ENCODE measurements at regions not wholly inside any gene's neighbourhood (a gene's known extent, or its start where the extent isn't known, plus 50 kb on each side); places are given as distances from the start of the nearest gene placed in this dataset.

DNA sequence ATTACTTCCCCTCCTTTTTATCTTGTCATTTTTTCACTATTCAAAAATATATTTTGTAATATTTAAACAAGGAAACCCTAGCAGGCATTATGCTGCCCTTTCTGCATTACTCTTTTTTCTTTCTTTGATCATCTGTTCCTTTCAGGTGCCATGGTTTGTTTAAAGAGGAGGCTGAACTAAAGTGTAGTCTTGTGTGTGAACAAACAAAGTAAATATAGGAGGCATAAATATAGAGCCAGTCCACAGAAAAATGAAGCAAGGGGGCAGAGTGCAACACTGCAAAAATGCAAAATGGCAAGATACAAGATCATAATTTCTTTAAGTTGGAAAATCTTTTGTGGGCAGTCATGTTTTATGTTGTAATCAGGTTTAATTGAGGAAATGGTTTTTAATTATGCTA lies 947.3 kb upstream of the COX7C start:
- DNase-seq: no peak

DNA sequence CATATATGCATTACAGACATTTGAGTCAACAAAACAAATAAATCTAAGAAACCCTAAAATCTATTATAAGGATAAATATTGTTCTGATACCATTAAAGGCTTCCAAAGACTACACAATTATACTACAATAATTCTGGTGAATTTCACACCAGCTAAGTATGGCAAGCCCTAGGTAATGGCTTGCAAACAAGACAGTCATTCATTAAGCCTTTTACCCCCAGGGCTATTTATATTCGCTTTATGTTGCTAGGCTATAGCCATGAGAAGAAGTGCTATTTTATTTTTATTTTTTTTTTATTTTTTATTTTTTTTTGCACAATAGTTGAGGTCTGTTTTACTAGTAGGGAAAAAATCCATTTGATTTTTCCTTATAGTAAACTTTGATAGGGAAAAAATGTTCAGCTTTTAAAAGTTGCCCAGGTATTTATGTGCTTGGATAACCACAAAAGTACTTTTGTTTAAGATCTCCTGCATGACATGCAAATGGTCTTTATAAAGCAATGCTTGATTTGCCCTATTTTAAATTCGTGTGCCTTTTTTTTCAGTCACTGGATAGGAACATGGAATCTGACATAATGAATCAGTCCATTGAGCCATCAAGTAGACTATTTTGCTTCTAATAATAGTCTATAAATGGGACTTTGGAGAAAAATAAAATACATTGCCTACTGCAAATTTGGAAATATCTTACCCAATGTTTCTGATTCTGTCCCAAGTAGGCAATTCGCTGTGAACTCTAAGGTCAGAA lies 946.3 kb upstream of the COX7C start:
- no peak for DNase-seq

DNA sequence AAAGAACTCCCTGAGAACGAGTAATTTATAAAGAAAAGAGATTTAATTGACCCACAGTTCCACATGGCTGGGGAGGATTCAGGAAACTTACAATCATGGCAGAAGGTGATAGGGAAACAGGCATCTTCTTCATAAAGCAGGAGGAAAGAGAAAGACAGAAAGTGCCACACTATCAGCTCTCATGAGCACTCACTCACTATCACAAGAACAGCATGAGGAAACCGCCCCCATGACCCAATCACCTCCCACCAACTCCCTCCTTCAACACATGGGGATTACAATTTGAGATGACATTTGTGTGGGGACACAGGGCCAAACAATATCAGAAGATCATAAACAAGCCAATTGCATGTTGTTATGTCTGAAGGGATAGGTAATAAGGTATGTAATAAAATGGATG lies 935.9 kb upstream of the COX7C start:
- DNase-seq: no peak

DNA sequence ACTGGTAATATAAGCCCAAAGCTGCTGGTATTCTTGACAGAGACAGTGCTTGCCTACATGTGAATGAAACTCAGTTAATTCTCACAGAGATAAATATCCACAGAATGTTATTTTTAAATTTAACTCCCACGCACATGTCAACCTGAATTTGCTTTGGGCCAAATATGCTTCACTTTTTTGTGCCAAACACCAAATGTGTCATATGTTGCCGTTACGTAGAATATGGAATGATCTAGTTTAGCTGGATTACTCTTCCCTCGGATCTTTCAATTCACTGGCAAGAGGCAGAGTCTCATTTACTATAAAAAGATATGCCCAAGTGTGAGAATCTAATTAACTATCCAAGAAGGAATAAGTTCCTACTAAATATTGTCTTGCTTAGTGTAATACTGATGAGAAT lies 933.4 kb upstream of the COX7C start:
- no peak for DNase-seq

DNA sequence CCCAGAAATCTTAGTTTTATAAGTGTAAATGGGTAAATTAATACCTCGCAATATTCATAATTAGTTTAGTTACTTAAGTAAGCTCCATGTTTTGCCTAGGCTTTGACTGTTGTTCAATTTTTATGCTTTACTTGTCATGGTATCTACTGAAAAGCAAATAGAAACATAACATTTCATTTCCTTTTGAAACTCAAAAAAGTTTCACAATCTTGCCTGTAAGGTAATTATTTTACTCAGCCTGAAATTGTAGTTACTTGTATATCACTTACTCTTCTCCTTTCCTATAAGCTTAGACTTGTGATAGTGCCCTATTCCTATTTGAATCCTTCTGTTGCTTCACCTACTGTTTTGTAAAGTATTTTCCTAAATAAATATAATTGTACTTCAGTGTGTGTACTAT lies 914.4 kb upstream of the COX7C start:
- DNase-seq: no peak

DNA sequence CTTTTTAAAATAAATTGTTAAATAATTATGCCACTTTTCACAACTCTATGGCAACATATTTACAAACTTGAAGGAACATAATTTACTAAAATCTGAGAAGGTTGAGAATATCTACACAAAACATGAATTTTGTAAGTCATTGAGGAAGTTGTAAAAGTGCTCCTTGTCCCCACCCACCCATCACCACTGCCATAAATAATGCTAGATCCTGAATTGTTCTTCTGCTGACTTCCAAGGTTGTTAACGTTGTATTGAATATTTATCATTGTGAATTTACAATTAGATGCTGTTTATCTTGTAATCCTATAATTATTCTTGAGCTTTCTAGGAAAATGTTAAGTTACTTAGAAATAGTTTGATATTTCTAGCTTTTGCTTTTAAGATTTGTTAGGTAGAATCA lies 908.0 kb upstream of the COX7C start:
- DNase-seq: no peak

DNA sequence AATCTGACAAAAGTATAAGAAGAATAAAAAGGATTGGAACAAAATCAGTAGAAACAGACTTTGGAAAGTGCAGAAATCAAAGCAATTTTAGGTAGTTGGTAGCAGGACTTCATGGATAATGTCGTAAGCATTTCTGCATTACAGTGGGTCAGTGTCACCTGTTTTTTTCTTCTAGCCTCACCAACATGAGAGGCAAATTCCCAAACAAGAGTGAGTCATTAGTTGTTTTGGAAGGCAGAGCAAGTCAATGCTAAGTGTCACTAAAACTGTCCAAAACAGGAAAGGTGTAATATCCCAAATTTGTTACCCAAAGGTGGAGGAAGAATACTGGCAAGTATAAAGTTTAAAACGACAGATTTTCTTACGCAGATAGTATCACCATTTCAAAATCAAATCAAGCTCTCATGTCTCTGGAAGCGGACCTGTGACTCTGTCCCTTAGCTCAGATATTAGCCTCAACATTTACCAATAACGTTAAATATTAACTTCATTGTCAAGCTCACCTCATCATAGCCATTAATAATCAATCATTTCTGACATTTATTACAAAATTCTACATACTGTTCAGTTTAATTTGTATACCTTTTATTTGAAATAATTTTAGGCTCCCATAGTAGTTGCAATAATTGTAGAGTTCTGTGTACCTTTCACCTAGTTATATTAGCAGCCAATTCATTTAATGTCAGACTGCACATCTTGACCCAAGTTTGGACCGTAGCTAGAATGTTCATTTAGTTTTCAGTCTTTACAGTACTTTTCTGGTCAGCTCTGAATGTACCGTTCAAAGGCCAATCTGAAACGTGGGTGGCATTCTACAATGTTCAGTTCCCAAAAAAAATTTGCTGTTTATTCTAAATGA lies 901.2 kb upstream of the COX7C start:
- DNase-seq: no peak

DNA sequence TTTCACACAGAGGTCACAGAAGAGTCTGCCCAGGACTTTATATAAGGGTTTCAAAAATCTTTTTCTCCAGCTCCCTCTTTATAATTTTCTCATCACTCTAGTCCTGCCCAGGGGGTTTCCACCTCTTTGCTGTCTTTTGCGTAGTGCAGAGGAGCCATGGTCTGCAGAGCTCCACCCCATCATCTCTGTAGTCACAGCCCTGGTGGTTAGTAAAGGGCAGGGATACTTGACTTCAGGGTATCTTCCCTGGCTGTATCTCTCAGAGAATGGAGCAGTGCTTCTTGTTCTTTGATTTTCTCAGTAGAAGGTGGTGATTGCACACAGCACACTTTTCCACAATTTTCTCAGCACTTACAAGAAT lies 900.6 kb upstream of the COX7C start:
- no peak for DNase-seq

DNA sequence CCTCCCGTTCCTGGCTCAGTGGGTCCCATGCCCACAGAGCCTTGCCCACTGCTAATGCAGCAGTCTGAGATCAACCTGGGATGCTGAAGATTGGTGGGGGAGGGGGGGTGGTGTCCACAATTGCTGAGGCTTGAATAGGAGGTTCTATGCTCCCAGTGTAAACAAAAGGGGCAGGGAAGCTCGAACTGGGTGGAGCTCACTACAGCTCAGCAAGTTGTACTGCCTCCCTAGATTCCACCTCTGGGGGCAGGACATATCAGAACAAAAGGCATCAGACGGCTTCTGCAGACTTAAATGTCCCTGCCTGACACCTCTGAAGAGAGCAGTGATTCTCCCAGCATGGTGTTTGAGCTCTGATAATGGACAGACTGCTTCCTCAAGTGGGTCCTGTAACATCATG lies 885.6 kb upstream of the COX7C start:
- no peak for DNase-seq

DNA sequence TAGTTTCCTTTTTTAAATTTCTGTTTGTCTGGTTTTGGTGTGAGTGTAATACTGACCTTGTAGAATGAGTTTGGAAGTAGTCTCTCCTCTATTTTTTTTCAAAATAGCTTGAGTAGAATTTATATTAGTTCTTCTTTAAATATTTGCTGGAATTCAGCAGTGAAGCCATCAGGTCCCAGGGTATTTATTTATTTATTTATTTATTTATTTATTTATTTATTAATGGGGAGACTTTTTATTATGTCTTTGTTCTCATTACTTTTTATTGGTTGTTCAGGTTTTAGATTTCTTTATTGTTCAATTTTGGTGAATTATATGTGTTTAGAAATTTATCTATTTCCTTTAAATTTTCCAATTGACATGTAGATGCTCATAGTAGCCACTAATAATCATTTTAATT lies 875.8 kb upstream of the COX7C start:
- DNase-seq: no peak

DNA sequence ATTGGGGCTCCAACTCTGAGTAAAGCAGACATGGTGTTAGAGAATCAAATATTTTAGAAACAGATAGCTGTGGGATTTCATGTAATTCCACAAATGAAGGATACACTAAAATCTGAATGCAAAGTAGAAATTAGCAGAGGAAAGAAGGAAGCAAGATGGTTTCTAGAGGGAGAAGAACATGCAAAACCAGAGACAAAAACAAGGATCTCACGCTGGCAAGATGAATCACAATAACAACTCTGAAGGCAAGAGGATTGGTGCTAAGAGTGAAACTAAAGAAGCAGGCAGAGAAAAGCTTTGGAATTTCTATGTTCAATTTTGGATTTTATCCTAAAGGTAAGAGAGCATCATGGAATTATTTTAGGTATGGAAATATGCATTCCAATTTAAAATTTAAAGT lies 857.2 kb upstream of the COX7C start:
- no peak for DNase-seq

DNA sequence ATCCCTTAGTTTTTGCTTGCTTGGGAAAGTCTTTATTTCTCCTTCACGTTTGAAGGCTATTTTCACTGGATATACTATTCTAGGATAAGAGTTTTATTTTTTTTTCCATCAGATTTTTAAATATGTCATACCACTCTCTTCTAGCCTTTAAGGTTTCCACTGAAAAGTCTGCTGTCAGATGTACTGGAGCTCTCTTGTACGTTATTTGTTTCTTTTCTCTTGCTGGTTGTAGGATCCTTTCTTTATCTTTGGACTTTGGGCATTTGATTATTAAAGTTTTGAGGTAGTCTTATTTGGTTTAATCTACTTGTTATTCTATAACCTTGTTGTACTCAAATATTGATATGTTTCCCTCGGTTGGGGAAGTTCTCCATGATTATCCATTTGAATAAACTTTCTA lies 848.4 kb upstream of the COX7C start:
- DNase-seq: no peak

DNA sequence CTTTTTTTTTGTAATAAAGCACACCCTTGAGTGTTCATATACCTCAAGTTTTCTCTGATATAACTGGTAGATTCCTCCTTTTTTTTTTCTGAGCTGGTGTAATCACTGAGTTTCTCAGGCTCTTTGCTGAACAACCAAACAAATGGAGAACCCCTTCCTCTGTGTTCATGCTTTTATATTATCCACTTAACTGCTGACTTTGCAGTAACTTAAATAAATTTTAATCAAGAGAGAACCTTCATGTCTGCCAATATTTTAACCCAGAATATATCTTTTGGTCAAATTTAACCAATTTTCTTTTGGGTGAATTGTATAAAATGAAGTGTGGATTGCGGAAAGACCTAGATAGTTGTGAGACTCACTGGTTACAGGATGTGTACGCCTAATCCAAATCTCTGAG lies 833.0 kb upstream of the COX7C start:
- no peak for DNase-seq

DNA sequence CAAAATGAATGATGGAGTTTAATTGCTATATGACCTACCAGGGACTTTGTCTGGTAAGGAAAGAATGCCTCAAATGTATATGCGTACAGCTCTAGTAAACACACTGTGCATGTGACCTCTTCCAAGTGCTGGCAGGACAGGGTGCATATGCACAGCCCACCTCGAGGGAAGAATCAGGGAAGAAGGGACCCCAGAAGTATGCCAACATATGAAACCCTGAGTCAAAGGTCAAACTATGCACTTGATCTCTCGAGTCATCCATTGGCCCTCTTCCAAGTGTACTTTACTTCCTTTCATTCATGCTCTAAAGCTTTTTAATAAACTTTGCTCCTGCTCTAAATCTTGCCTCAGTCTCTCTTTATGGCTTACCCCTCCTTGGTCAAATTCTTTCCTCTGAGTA lies 804.6 kb upstream of the COX7C start:
- DNase-seq: no peak

DNA sequence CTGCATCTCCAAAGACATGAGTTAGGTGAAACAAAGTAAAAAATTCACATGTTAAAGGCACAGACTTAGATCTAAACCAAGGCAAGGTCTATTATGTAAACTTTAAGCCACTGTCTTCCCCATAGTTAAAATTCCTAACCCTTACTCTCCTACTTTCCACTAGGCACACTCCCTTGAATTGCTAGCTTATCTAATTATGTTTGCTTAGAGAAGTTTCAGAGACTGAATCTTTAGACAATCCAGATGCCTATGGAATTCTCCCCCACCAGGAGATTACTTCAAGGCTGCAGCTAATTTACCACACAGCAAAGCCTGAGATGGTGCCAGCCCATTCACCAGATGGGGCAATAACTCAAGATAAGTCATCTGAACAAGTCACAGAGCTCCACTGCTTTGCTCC lies 803.1 kb upstream of the COX7C start:
- no peak for DNase-seq

DNA sequence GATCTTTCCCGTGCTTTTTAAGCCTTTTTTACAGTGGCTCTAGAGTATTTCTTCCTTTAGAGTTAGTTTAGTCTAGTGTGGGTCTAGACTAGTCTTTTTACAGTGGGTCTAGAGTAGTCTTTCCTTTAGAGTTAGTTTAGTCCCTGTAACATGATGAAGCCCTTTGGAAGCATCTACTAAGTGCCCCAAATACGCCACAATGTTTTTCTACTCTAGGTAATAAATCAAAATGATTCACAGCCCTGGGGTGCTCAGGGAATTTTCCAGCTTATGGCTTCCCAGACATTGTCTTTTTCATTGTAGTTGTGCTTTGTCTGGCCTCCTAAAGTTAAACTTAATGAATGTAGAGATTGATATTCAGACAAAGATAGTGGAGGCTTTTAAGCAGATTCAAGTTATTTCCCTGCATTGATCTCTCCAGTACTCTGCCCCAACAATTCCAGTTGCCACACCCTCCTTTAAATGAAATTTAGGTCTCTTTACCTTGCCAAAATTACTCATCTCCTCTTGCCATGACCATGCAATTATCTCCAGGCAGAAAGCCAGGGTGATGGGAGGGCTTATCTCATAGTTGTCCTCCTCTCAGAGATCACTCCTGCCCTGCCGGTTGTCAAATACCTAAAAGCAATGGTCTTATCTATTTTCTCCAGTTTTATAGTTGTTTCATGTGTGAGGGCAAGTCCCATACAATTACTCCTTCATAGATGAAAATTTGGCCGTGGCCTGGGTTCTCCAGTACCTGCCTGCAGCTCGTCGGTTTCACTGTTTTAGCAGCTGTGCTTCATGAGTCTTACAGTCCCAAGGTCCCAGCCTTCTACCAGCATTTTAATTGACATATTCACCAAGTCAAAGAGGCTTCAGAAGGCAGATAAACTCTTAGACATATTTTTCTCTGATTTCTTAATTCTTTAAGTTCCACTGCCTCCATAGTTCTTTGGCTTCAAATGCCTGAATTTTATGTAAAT lies 794.0 kb upstream of the COX7C start:
- DNase-seq: no peak

DNA sequence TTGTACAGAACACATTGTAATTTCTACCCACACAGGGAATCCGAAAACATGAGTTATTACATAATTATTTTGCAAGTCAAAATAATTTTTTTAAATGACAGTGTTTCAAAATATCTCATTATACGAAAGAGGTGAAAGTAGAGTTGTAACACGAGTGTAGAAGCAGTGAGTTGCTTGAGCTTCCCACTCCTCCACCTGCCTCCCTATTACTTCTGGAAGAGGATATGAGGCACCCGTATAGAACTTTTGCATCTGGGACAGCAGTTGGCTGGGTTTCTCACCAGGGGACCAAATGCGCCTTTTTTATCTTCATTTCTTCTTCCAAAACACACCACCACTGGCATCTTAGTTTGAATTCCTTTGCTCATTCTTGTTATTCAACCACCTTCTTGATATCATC lies 779.0 kb upstream of the COX7C start:
- DNase-seq: no peak

DNA sequence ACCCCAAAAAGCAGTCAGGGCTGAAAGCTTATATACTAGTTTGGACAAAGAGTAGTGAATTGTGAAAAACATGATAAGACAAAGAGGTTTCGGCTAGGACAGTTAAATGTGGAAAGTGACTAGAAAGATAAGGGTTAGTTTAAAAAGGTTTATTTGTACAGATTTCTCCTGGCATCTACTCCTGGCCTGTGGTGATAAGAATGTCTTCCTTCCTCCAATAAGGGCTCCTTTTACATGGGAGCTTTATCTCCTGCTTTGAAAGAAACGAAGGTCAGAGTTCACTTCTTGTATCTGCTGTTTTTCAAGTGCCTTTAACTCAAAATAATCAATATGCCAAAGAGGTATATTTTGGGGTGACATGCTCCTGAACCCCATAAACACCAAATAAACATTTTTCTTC lies 776.1 kb upstream of the COX7C start:
- DNase-seq: no peak

DNA sequence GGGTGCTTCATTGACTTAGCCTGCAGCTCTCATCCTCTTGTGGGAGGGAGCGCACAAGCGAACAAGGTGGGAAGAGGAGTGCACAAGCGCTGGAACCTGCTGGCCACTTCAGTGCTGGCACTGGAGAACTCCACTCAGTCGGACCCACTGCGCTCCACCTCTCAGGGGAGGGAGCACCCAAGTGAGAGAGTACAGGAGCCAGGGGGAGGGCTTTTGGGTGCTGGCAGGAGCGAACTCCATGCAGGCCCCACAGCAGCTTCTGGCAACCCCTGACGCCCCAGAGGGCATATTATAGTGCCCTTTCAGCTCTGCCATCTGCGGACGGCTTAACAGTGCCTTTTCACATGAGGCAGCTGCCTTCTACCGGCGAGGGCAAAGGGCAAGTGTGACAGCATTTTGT lies 774.2 kb upstream of the COX7C start:
- DNase-seq: no peak

DNA sequence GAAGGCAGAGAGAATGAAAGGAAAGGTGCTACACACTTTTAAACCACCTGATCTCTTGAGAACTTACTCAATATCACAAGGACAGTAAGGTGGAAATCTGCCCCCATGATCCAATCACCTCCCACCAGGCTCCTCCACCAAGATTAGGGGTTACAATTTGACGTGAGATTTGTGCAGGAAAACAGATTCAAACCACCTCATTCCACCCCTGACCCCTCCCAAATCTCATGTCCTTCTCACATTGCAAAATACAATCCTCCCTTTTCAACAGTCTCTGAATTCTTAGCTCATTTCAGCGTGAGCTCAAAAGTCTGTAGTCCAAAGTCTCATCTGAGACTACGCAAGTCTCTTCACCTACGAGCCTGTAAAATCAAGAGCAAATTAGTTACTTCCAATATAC lies 768.3 kb upstream of the COX7C start:
- DNase-seq: no peak

DNA sequence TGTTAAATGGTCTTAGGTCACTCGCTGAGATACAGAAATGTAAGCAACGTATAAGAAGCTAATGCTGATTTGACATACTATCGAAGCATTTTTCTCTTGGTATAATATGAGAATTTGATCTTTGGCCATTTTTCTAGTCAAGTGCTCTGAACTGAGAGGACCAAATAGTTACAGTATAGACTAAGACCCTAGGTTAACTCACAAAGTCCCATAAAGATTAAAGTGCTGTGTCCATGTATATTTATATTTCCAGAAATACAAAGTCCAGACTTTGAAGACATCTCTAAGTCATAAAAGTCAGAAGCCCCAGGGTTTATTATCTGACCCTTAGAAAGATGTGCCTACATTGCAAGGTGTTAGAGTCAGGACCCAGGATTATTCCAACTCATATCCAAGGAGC lies 752.4 kb upstream of the COX7C start:
- DNase-seq: no peak

DNA sequence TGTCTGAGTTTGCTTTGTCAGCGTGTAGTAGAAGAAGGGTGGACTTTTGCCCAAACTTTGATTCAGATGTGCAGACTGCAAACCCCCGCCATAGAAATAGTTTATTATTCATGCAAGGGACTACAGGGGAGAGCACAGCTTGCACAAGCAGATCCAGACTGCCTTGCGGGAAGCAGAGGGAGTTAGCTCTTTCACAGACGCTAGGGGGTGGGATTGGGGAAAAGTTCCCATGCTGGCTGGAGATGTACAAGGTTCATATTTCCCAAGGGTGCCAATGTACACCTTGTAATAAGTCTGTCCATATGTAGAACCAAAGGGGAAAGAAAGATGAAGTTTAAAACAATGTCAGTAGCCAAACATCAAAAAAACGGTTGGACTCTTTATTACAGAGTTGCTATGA lies 749.7 kb upstream of the COX7C start:
- DNase-seq: no peak

DNA sequence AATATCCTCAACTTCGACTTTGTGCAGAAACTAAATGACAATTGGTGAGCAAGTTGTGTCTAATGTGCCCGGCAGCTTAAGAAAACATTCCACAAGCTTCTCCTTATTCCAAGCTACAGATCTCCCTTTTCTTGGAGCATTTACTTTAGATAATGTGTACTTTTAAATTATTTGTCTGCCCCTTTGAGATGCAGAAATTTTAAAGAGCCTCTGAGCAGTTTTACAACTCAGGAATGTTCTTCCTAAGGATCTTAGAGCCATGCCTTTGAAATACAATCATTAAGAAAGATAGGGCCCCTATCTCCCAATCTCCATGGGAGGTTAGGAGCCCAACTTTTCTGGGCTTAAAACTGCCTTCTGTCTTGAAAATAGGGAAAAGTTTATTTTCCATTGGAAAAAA lies 723.7 kb upstream of the COX7C start:
- DNase-seq: no peak

DNA sequence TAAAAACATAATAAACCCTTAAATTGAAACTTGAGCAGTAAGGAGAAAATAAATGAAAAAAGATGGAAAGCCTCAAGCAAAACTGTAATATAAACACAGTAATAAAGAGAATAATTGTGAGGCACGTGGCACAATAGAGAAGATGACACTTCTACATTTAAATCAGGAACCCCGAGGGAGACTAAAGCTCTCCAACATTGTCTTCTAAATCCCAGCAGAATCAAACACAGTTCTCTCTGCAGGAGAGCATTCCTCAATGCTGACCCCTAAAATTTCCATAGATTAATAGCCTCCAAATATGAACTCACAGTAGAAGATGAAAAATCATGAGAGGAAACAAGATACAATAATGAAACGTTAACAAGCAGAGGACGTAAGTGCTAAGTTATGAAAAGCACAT lies 721.2 kb upstream of the COX7C start:
- DNase-seq: no peak
